Activated B cell treated with CpG ODN at 0.5 μM for 24 hours (primary cell): ENCODE measurements at regions not wholly inside any gene's neighbourhood (a gene's known extent, or its start where the extent isn't known, plus 50 kb on each side); places are given as distances from the start of the nearest gene placed in this dataset.

Experiments
- ATAC-seq: fragments of 200-7000 bp; cut with Tn5 transposase; one replicate; pipeline ENCODE4 v1.10.0; 2021; ENCODE audit warnings: low read depth, mild to moderate bottlenecking, moderate library complexity
- CTCF ChIA-PET: fragments of 350-600 bp; sonication (Branson Sonifier 250); formaldehyde crosslinking; loops from one replicate; lab custom pipeline; 2021; ENCODE audit warnings: antibody characterized with exemption; lab: Charles Lee
- POLR2A ChIA-PET: fragments of 350-600 bp; sonication (Branson Sonifier 250); formaldehyde crosslinking; loops from one replicate; lab custom pipeline; 2021; ENCODE audit warnings: antibody characterized with exemption; lab: Charles Lee
- DNase-seq: peaks from one replicate; pipeline ENCODE4 v3.0.0; 2022
- H3K27ac Mint-ChIP-seq: one replicate; pipeline ENCODE4 v1.8.0; 2020; ENCODE audit warnings: mixed read lengths
- H3K27me3 Mint-ChIP-seq: one replicate; pipeline ENCODE4 v1.8.0; 2021; ENCODE audit warnings: mixed read lengths
- H3K36me3 Mint-ChIP-seq: one replicate; pipeline ENCODE4 v1.8.0; 2021; ENCODE audit warnings: low read depth, mixed read lengths
- H3K4me1 Mint-ChIP-seq: one replicate; pipeline ENCODE4 v1.8.0; 2021; ENCODE audit warnings: mixed read lengths
- H3K4me3 Mint-ChIP-seq: one replicate; pipeline ENCODE4 v1.8.0; 2020; ENCODE audit warnings: mild to moderate bottlenecking, mixed read lengths
- H3K9me3 Mint-ChIP-seq: one replicate; pipeline ENCODE4 v1.8.0; 2020; ENCODE audit warnings: mixed read lengths
- intact Hi-C: fragments of 100-400 bp; cut with micrococcal nuclease; formaldehyde crosslinking; loops from one replicate; pipeline ENCODE4 v1.15.1; 2024
- TF ChIP-seq, protein P1 (sequence below): fragments of 200-600 bp; IDR thresholded peaks from one replicate; pipeline ENCODE4 v1.8.0; 2022; ENCODE audit warnings: antibody characterized with exemption, mild to moderate bottlenecking

DNA sequence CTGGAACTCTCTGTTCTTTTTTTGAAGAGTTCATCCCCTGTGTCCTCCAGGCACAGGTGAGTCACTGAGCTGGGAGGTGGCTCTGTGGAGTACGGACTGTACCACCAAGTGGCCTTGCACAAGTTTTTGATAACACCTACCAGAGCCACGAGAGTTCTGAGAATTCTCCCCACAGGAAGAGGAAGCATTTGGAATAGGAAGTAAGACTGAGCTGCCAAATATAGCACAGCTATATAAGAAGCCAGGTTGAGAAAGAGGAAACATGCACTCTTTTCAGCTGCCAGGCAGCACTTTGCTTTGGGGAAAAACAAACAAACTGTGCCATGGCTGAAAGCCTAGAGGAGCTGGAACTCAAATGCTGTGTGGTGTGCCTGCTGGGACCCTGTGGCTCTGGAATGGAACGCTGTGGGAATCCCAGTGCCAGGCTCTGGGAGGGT, 70.8 kb upstream of the RIPOR2 start:
- H3K27me3 Mint-ChIP-seq: no peaks in the 10 kb centered on the region
- H3K4me3 Mint-ChIP-seq: peak overlapping the region; percentile 46
- intact Hi-C loops: loop anchor here (1.0 to 2.0 kb wide), 2 partner anchors 8 to 14 kb away; no protein-coding TSS in a partner anchor
- POLR2A ChIA-PET: interaction anchor here (0.5 to 1.6 kb wide), 3 partner anchors 71 to 150 kb away, joined by 3 to 6 read pairs (median 3); partner anchors contain the start of gene RIPOR2
- no peak for DNase-seq
- CTCF ChIA-PET: interaction anchor here (0.9 to 1.2 kb wide), 5 partner anchors 15 to 176 kb away, joined by 3 to 4 read pairs (median 3); no protein-coding TSS in a partner anchor
- TF ChIP-seq, protein P1, sequence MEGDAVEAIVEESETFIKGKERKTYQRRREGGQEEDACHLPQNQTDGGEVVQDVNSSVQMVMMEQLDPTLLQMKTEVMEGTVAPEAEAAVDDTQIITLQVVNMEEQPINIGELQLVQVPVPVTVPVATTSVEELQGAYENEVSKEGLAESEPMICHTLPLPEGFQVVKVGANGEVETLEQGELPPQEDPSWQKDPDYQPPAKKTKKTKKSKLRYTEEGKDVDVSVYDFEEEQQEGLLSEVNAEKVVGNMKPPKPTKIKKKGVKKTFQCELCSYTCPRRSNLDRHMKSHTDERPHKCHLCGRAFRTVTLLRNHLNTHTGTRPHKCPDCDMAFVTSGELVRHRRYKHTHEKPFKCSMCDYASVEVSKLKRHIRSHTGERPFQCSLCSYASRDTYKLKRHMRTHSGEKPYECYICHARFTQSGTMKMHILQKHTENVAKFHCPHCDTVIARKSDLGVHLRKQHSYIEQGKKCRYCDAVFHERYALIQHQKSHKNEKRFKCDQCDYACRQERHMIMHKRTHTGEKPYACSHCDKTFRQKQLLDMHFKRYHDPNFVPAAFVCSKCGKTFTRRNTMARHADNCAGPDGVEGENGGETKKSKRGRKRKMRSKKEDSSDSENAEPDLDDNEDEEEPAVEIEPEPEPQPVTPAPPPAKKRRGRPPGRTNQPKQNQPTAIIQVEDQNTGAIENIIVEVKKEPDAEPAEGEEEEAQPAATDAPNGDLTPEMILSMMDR: no peak
- H3K9me3 Mint-ChIP-seq: no peaks in the 10 kb centered on the region
- H3K27ac Mint-ChIP-seq: peak overlapping the region; percentile 83
- H3K4me1 Mint-ChIP-seq: peaks cover 78% of the 10 kb centered on the region
- peak; percentile 69 for ATAC-seq
- H3K36me3 Mint-ChIP-seq: peaks cover 67% of the 10 kb centered on the region

DNA sequence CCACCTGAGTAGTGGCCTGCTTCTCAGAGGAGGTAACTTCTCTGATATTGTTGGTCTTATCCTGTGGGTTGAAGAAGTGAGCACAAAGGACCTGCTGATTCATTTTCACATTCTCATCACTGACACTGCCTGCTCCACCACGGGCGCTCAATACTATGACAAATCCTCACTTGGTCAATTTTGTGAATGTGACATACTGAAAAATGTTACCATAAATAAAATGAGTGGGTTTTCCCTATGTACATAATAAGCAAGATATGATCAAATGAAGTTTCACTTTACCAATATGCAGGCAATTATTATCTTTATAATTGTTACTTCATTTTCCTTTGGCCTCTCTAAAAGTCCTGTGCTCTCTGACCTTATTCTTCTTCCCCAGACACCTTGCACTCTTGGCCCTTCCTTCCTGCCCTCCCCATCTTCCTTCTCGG, 71.5 kb upstream of the RIPOR2 start:
- POLR2A ChIA-PET: interaction anchor here (1.6 kb wide), 1 partner anchor 151 kb away, joined by 6 read pairs; no protein-coding TSS in a partner anchor
- intact Hi-C loops: loop anchor here (2.0 kb wide), 1 partner anchor 14 kb away; no protein-coding TSS in a partner anchor
- H3K36me3 Mint-ChIP-seq: peaks cover 67% of the 10 kb centered on the region
- no peak for DNase-seq
- H3K27me3 Mint-ChIP-seq: no peaks in the 10 kb centered on the region
- TF ChIP-seq, protein P1: no peak
- CTCF ChIA-PET: interaction anchor here (0.9 to 1.2 kb wide), 3 partner anchors 15 to 177 kb away, joined by 3 to 4 read pairs (median 3); no protein-coding TSS in a partner anchor
- ATAC-seq: peak; percentile 57
- H3K27ac Mint-ChIP-seq: peak overlapping the region; percentile 83
- H3K9me3 Mint-ChIP-seq: no peaks in the 10 kb centered on the region
- H3K4me3 Mint-ChIP-seq: peak overlapping the region; percentile 69
- H3K4me1 Mint-ChIP-seq: peaks cover 79% of the 10 kb centered on the region

DNA sequence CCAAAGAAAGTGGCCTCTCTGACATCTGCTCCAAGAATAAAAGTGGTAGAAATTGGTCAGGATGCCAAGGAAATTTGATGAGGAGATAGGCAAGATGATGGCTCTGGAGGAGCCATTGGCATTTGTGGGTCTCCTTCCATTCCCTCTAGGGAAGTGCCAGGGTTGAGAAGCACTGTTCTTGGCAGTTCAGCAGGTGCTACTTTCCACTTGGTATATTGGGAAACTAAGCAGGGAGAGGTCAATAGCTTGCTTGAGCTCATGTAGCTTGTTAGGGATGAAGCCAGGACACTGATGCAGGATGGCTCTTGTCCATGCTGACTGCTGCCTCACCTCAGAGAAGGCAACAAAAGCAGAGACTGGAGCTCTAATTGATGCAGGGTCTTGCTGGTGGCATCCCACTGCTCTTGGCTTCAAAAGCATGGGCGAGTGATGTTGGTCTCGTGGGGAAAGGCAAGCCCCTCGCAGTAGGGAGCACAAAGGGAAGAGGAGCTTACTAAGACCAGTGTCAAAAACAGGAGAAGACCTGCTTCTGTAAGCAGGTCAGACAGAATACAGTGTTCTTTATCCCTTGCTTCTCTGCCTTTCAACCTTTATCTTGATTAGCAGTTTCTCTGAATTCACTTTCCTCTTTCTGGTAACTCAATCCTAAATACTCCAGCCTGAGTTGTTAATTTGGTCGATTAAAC, 73.1 kb upstream of the RIPOR2 start:
- Mint-ChIP-seq H3K4me1 (peaks cover 86% of the 10 kb centered on the region), H3K27me3 (no peaks in the 10 kb centered on the region), H3K27ac (peak overlapping the region; percentile 30), H3K36me3 (peaks cover 60% of the 10 kb centered on the region), H3K9me3 (no peaks in the 10 kb centered on the region), H3K4me3 (no peak overlapping the region)
- ATAC-seq: no peak
- CTCF ChIA-PET: interaction anchor here (1.0 to 1.3 kb wide), 3 partner anchors 18 to 153 kb away, joined by 4 to 8 read pairs (median 5); no protein-coding TSS in a partner anchor
- intact Hi-C loops: no loop called here
- TF ChIP-seq, protein P1: no peak
- POLR2A ChIA-PET: interaction anchor here (1.3 to 1.4 kb wide), 2 partner anchors 57 to 74 kb away, joined by 3 read pairs; no protein-coding TSS in a partner anchor
- no peak for DNase-seq

DNA sequence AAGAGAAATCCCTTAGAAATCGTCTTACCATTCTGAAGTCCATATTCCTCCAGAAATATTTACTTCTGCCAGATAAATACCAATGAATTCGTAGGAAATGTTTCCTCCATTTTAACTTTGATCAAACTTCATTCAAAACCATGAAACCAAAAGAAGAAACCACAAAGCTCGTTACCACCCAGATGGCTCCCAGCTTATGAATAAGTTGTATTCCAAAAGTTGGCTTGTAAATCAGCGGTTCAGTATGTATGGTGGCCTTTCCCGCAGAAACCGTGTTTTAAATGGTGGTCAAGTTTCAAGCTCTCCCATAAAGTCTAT, 73.6 kb upstream of the RIPOR2 start:
- intact Hi-C loops: no loop called here
- CTCF ChIA-PET: interaction anchor here (1.0 to 1.3 kb wide), 3 partner anchors 17 to 153 kb away, joined by 4 to 8 read pairs (median 5); no protein-coding TSS in a partner anchor
- Mint-ChIP-seq H3K9me3 (no peaks in the 10 kb centered on the region), H3K36me3 (peaks cover 60% of the 10 kb centered on the region), H3K27ac (peak overlapping the region; percentile 26), H3K4me3 (no peak overlapping the region), H3K4me1 (peaks cover 86% of the 10 kb centered on the region), H3K27me3 (no peaks in the 10 kb centered on the region)
- POLR2A ChIA-PET: interaction anchor here (1.4 kb wide), 1 partner anchor 58 kb away, joined by 3 read pairs; no protein-coding TSS in a partner anchor
- DNase-seq (no peak), ATAC-seq (no peak)
- TF ChIP-seq, protein P1: no peak

DNA sequence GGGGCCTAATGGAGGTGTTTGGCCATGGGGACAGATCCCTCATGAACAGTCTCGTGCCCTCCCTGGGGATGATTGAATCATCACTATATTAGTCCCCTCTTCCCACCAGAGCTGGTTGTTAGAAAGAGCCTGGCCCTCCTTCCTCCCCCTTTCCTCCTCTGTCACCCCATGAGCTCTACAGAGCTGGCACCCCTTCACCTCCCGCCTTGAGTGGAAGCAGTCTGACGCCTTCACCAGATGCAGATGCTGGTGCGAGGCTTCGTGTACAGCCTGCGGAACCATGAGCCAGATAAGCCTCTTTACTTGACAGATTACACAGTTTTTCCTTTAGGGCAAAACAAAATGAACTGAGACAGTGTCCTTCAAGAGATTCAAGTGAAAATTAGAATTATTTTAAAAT, 74.4 kb upstream of the RIPOR2 start:
- no peaks in the 10 kb centered on the region for H3K9me3 Mint-ChIP-seq
- no peak overlapping the region for H3K27ac Mint-ChIP-seq
- ChIA-PET POLR2A (no interaction called here), CTCF (interaction anchor here (1.3 kb wide), 1 partner anchor 154 kb away, joined by 8 read pairs; no protein-coding TSS in a partner anchor)
- TF ChIP-seq, protein P1: no peak
- DNase-seq: no peak
- intact Hi-C loops: loop anchor here (10.0 kb wide), 1 partner anchor 285 kb away; no protein-coding TSS in a partner anchor
- peaks cover 86% of the 10 kb centered on the region for H3K4me1 Mint-ChIP-seq
- H3K27me3 Mint-ChIP-seq: no peaks in the 10 kb centered on the region
- H3K36me3 Mint-ChIP-seq: peaks cover 60% of the 10 kb centered on the region
- no peak for ATAC-seq
- H3K4me3 Mint-ChIP-seq: no peak overlapping the region
